ENCODE measurements at regions not wholly inside any gene's neighbourhood (a gene's known extent, or its start where the extent isn't known, plus 50 kb on each side); places are given as distances from the start of the nearest gene placed in this dataset.

DNA sequence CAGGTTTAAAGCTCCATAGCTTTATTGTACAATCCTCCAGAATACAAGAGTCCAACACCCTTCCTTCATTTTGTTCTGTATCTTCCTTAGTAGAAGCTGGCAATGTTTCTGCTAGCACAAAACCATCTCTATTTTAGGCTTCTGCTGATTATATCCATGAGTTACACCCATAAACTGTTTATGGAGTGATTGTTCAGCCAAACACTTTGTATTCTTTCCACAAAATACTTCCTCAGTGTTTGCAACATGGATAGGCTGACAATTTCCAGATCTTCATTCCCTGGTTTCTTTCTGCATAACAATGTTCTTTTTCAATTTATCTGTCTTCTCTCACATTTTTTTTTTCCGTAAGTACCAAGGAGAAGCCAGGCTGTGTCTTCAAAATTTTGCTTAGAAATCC lies 839.9 kb upstream of the CDH8 start:
- TF ChIP-seq, protein P1, sequence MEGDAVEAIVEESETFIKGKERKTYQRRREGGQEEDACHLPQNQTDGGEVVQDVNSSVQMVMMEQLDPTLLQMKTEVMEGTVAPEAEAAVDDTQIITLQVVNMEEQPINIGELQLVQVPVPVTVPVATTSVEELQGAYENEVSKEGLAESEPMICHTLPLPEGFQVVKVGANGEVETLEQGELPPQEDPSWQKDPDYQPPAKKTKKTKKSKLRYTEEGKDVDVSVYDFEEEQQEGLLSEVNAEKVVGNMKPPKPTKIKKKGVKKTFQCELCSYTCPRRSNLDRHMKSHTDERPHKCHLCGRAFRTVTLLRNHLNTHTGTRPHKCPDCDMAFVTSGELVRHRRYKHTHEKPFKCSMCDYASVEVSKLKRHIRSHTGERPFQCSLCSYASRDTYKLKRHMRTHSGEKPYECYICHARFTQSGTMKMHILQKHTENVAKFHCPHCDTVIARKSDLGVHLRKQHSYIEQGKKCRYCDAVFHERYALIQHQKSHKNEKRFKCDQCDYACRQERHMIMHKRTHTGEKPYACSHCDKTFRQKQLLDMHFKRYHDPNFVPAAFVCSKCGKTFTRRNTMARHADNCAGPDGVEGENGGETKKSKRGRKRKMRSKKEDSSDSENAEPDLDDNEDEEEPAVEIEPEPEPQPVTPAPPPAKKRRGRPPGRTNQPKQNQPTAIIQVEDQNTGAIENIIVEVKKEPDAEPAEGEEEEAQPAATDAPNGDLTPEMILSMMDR (IDR thresholded peaks at IDR 0.05; ENCODE audit: poor library complexity) = no peak
- TF ChIP-seq EZH2 (IDR thresholded peaks at IDR 0.05; ENCODE audit: borderline replicate concordance) (no peak), EZH2phosphoT487 (IDR thresholded peaks at IDR 0.05; ENCODE audit: low read depth, severe bottlenecking, unreplicated experiment) (no peak)
